Liver (tissue), 8 donors: ENCODE measurements at regions not wholly inside any gene's neighbourhood (a gene's known extent, or its start where the extent isn't known, plus 50 kb on each side); places are given as distances from the start of the nearest gene placed in this dataset.

Experiments
- DNase-seq: peaks from one replicate; pipeline ENCODE4 v3.0.0-alpha.2; 2017; ENCODE audit warnings: low spot score
- H3K27ac ChIP-seq, 2 donors: one replicate each; pipeline ENCODE4 v1.7.0; 2013; ENCODE audit warnings: inconsistent platforms in 2 of 2, low read length in 2 of 2, control low read depth in 1 of 2, low read depth in 1 of 2, mild to moderate bottlenecking in 1 of 2
- H3K27me3 ChIP-seq, 4 donors: one replicate each; pipeline versions ENCODE4 v1.6.1 to v1.7.0; 2013; ENCODE audit warnings: low read length in 3 of 4, inconsistent platforms in 1 of 4, mild to moderate bottlenecking in 1 of 4, moderate library complexity in 1 of 4; ENCODE audit not compliant: control insufficient read depth in 4 of 4, insufficient read depth in 4 of 4
- H3K36me3 ChIP-seq, 4 donors: one replicate each; pipeline versions ENCODE4 v1.6.1 to v1.7.0; 2013; ENCODE audit warnings: low read length in 3 of 4, mild to moderate bottlenecking in 3 of 4, low read depth in 1 of 4, moderate library complexity in 1 of 4; ENCODE audit not compliant: control insufficient read depth in 4 of 4, insufficient read depth in 3 of 4
- H3K4me1 ChIP-seq, 4 donors: one replicate each; pipeline versions ENCODE4 v1.6.1 to v1.7.0; 2013; ENCODE audit warnings: low read length in 3 of 4, mild to moderate bottlenecking in 3 of 4, moderate library complexity in 1 of 4; ENCODE audit not compliant: control insufficient read depth in 4 of 4, insufficient read depth in 4 of 4
- H3K4me3 ChIP-seq, 3 donors: one replicate each; pipeline versions ENCODE4 v1.6.1 to v1.7.0; 2013; ENCODE audit warnings: low read length in 3 of 3, control low read depth in 1 of 3, low read depth in 1 of 3, mild to moderate bottlenecking in 1 of 3
- H3K9ac ChIP-seq, 2 donors: one replicate each; pipeline ENCODE4 v1.7.0; 2013; ENCODE audit warnings: low read length in 2 of 2, mild to moderate bottlenecking in 2 of 2, moderate library complexity in 2 of 2, control low read depth in 1 of 2, low read depth in 1 of 2
- H3K9me3 ChIP-seq, 4 donors: one replicate each; pipeline versions ENCODE4 v1.6.1 to v1.7.0; 2013; ENCODE audit warnings: low read length in 3 of 4; ENCODE audit not compliant: control insufficient read depth in 4 of 4
- EGR1 ChIP-seq, 2 donors: IDR thresholded peaks; 2 replicates each; pipeline ENCODE4 v1.6.1; 2016 to 2018; ENCODE audit warnings: antibody characterized with exemption in 2 of 2, low read depth in 2 of 2
- FOXA1 ChIP-seq: IDR thresholded peaks from 2 replicates; pipeline ENCODE4 v1.6.1; 2016; ENCODE audit warnings: antibody characterized with exemption
- FOXA2 ChIP-seq: IDR thresholded peaks from 2 replicates; pipeline ENCODE4 v1.6.1; 2016; ENCODE audit warnings: antibody characterized with exemption
- GABPA ChIP-seq, 2 donors: IDR thresholded peaks in 1 of 2; conservative IDR thresholded peaks in 1 of 2; 2 replicates each; pipeline ENCODE4 v1.6.1; 2016; ENCODE audit warnings: antibody characterized with exemption in 2 of 2, mild to moderate bottlenecking in 1 of 2, moderate library complexity in 1 of 2
- HNF4A ChIP-seq, 2 donors: conservative IDR thresholded peaks; 2 replicates each; pipeline ENCODE4 v1.6.1; 2016; ENCODE audit warnings: antibody characterized with exemption in 2 of 2, mild to moderate bottlenecking in 2 of 2
- HNF4G ChIP-seq: IDR thresholded peaks from 2 replicates; pipeline ENCODE4 v1.6.1; 2016; ENCODE audit warnings: antibody characterized with exemption
- JUND ChIP-seq, 2 donors: IDR thresholded peaks; 2 replicates each; pipeline ENCODE4 v1.6.1; 2016; ENCODE audit warnings: antibody characterized with exemption in 2 of 2
- NR2F2 ChIP-seq: IDR thresholded peaks from 2 replicates; pipeline ENCODE4 v1.6.1; 2016; ENCODE audit warnings: antibody characterized with exemption
- RAD21 ChIP-seq, 2 donors: IDR thresholded peaks; 2 replicates each; pipeline ENCODE4 v1.6.1; 2016; ENCODE audit warnings: antibody characterized with exemption in 2 of 2, mild to moderate bottlenecking in 2 of 2
- RXRA ChIP-seq, 2 donors: IDR thresholded peaks; 2 replicates each; pipeline ENCODE4 v1.6.1; 2017 to 2018; ENCODE audit warnings: antibody characterized with exemption in 2 of 2, mild to moderate bottlenecking in 1 of 2
- TAF1 ChIP-seq: conservative IDR thresholded peaks from 2 replicates; pipeline ENCODE4 v1.6.1; 2016; ENCODE audit warnings: antibody characterized with exemption, mild to moderate bottlenecking
- YY1 ChIP-seq: IDR thresholded peaks from 2 replicates; pipeline ENCODE4 v1.6.1; 2016; ENCODE audit warnings: antibody characterized with exemption, mild to moderate bottlenecking
- WGBS: extraction: QIAGEN DNeasy Blood & Tissue Kit; methylation state at CpG from one replicate; pipeline ENCODE4 v1.1.7; 2013; 5-methylcytosine and 5-hydroxymethylcytosine counted together
- TF ChIP-seq, protein P1 (sequence below): IDR thresholded peaks from 2 replicates; pipeline ENCODE4 v1.6.1; 2016; ENCODE audit warnings: antibody characterized with exemption
- TF ChIP-seq, protein P2 (sequence below): IDR thresholded peaks from 2 replicates; pipeline ENCODE4 v1.6.1; 2016; ENCODE audit warnings: antibody characterized with exemption
- TF ChIP-seq, protein P3 (sequence below): IDR thresholded peaks from 2 replicates; pipeline ENCODE4 v1.6.1; 2016; ENCODE audit warnings: antibody characterized with exemption
- TF ChIP-seq, protein P4 (sequence below): fragments of 150-350 bp; IDR thresholded peaks from 2 replicates; pipeline ENCODE4 v1.5.1; 2017; ENCODE audit warnings: improper control_type of control experiment, low read depth, low read length; ENCODE audit not compliant: missing input control
- donor health status: healthy.
- donor health status: healthy.
- donor health status: healthy.
- donor health status: healthy.
- donor health status: healthy.

DNA sequence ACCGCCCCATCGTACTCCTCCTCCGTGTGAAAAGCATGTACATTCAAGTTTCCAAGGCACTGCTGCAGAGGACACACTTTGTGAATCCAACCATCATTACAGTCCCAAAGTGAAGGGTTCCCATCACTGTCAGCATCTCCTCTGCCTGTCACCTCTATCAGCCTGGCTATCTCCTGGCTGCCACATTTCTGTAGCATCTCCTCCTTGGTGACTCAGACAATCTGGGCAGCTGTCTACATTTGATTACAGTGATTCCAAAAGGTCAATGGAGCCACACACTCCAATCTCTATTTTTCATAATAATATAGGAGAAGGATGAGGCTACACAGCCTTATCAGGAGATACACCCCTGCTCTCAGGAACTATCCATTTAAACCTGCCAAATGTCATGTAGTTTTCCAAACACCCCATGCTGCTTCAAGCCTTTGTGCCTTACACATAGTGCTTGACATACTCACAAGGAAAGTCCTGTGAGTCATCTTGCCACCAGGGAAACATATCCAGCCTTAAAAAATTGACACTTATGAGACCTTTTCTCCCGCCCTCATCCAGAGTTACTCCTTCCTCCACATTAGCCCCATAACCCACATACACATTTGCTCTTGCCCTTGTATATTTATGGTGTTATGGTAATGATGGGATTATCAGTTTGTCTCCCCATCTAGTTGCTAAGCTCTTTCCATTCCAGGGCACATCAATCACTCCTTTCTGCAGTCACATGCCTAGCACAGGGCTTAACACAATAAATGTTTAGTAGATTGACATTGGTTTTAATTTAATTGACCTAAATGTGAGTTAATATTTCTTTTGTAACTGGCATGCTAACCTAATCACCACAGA is 250.1 kb upstream of the CDH5 start:
- no peak overlapping the region for H3K9ac ChIP-seq
- H3K36me3 ChIP-seq: no peaks in the 10 kb centered on the region
- H3K9me3 ChIP-seq: no peaks in the 10 kb centered on the region
- TF ChIP-seq RXRA (IDR thresholded peaks at IDR 0.05) (no peak), JUND (IDR thresholded peaks at IDR 0.05) (no peak), HNF4G (no peak), RAD21 (IDR thresholded peaks at IDR 0.05) (no peak), FOXA2 (no peak), GABPA (IDR thresholded peaks at IDR 0.05 in 1 of 2, conservative IDR thresholded peaks at IDR 0.05 in 1 of 2) (no peak), EGR1 (IDR thresholded peaks at IDR 0.05; ENCODE audit: low read depth in 2 of 2) (no peak), NR2F2 (no peak), FOXA1 (no peak)
- TF ChIP-seq, protein P1, sequence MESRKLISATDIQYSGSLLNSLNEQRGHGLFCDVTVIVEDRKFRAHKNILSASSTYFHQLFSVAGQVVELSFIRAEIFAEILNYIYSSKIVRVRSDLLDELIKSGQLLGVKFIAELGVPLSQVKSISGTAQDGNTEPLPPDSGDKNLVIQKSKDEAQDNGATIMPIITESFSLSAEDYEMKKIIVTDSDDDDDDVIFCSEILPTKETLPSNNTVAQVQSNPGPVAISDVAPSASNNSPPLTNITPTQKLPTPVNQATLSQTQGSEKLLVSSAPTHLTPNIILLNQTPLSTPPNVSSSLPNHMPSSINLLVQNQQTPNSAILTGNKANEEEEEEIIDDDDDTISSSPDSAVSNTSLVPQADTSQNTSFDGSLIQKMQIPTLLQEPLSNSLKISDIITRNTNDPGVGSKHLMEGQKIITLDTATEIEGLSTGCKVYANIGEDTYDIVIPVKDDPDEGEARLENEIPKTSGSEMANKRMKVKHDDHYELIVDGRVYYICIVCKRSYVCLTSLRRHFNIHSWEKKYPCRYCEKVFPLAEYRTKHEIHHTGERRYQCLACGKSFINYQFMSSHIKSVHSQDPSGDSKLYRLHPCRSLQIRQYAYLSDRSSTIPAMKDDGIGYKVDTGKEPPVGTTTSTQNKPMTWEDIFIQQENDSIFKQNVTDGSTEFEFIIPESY: no peak
- TF ChIP-seq, protein P2, sequence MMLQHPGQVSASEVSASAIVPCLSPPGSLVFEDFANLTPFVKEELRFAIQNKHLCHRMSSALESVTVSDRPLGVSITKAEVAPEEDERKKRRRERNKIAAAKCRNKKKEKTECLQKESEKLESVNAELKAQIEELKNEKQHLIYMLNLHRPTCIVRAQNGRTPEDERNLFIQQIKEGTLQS: no peak
- TF ChIP-seq, protein P3, sequence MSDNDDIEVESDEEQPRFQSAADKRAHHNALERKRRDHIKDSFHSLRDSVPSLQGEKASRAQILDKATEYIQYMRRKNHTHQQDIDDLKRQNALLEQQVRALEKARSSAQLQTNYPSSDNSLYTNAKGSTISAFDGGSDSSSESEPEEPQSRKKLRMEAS: no peak
- TF ChIP-seq, protein P4, sequence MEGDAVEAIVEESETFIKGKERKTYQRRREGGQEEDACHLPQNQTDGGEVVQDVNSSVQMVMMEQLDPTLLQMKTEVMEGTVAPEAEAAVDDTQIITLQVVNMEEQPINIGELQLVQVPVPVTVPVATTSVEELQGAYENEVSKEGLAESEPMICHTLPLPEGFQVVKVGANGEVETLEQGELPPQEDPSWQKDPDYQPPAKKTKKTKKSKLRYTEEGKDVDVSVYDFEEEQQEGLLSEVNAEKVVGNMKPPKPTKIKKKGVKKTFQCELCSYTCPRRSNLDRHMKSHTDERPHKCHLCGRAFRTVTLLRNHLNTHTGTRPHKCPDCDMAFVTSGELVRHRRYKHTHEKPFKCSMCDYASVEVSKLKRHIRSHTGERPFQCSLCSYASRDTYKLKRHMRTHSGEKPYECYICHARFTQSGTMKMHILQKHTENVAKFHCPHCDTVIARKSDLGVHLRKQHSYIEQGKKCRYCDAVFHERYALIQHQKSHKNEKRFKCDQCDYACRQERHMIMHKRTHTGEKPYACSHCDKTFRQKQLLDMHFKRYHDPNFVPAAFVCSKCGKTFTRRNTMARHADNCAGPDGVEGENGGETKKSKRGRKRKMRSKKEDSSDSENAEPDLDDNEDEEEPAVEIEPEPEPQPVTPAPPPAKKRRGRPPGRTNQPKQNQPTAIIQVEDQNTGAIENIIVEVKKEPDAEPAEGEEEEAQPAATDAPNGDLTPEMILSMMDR: no peak
- no peak overlapping the region for H3K4me3 ChIP-seq
- no peaks in the 10 kb centered on the region for H3K4me1 ChIP-seq
- WGBS: 90% methylated on average over 4 of the region's 4 CpGs
- peaks cover 0 to 3% (median 0%) of the 10 kb centered on the region in 4 donors for H3K27me3 ChIP-seq
- no peak for DNase-seq
- H3K27ac ChIP-seq: no peak overlapping the region

DNA sequence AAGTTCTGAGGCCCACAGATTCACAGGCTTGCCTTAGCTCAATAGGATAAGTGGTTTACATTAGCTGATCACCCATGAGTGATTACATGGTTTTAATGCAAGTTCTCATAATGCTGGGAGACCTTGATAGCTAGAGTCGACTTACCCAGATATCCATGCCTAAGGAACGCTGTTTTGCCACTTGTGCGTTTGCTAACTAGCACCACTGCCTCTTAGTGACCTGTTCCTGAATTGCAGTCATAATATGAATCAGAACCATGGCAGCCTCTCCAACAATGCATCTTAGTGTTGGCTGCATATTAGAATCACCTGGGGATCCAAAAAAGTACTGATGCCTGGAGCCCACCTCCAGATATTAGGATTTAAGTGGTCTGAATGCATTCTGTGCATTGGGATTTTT is 251.1 kb upstream of the CDH5 start:
- no peak overlapping the region for H3K27ac ChIP-seq
- WGBS: 57% methylated on average over 3 of the region's 3 CpGs
- no peak for TF ChIP-seq EGR1 (IDR thresholded peaks at IDR 0.05; ENCODE audit: low read depth in 2 of 2)
- TF ChIP-seq, protein P1: no peak
- TF ChIP-seq GABPA (IDR thresholded peaks at IDR 0.05 in 1 of 2, conservative IDR thresholded peaks at IDR 0.05 in 1 of 2): no peak
- no peak for TF ChIP-seq NR2F2
- TF ChIP-seq, protein P2: no peak
- no peak for TF ChIP-seq RAD21 (IDR thresholded peaks at IDR 0.05)
- TF ChIP-seq HNF4A (conservative IDR thresholded peaks at IDR 0.05): no peak
- no peak for TF ChIP-seq RXRA (IDR thresholded peaks at IDR 0.05)
- TF ChIP-seq FOXA2: no peak
- TF ChIP-seq JUND (IDR thresholded peaks at IDR 0.05): no peak
- TF ChIP-seq YY1: no peak
- TF ChIP-seq FOXA1: no peak
- no peak for TF ChIP-seq HNF4G
- TF ChIP-seq TAF1: no peak
- TF ChIP-seq, protein P4: no peak

More for the DNA sequence above, 251.1 kb upstream of the CDH5 start:
- H3K27me3 ChIP-seq: peaks cover 0 to 5% (median 0%) of the 10 kb centered on the region in 4 donors
- H3K36me3 ChIP-seq: no peaks in the 10 kb centered on the region
- H3K9me3 ChIP-seq: no peaks in the 10 kb centered on the region
- no peak overlapping the region for H3K4me3 ChIP-seq
- DNase-seq: no peak
- no peaks in the 10 kb centered on the region for H3K4me1 ChIP-seq
- no peak overlapping the region for H3K9ac ChIP-seq
